Prostate gland (tissue), 2 donors: ENCODE measurements at regions not wholly inside any gene's neighbourhood (a gene's known extent, or its start where the extent isn't known, plus 50 kb on each side); places are given as distances from the start of the nearest gene placed in this dataset.
"Not testable (repeated sequence)": the region's sequence is repeated elsewhere in the genome, so short reads cannot be mapped to it uniquely, and the experiment has no call there.

Experiments
- DNase-seq: peaks from one replicate; pipeline ENCODE4 v3.0.0-alpha.2; 2019; ENCODE audit warnings: low spot score
- H3K27ac ChIP-seq, 2 donors: fragments of 200-600 bp; sonication (generic); 2 replicates each; pipeline ENCODE4 v1.5.1; 2017 to 2019
- H3K27me3 ChIP-seq: fragments of 200-600 bp; sonication (generic); replicated peaks from 2 replicates; pipeline ENCODE4 v1.5.1; 2019; ENCODE audit not compliant: insufficient read depth
- H3K36me3 ChIP-seq, 2 donors: fragments of 200-600 bp; sonication (generic); 1 replicate in 1 of 2; 2 replicates in 1 of 2; pipeline versions ENCODE4 v1.5.1 to v1.8.1; 2017 to 2019
- H3K4me1 ChIP-seq: fragments of 200-600 bp; sonication (generic); replicated peaks from 2 replicates; pipeline ENCODE4 v1.5.1; 2019
- H3K4me3 ChIP-seq, 2 donors: fragments of 200-600 bp; sonication (generic); 2 replicates each; pipeline ENCODE4 v1.5.1; 2017 to 2019
- H3K9me3 ChIP-seq: fragments of 200-600 bp; sonication (generic); 2 replicates; pipeline ENCODE4 v1.5.1; 2017
- POLR2A ChIP-seq: fragments of 450-650 bp; IDR thresholded peaks from one replicate; pipeline ENCODE4 v1.6.1; 2016; ENCODE audit warnings: antibody characterized with exemption, mild to moderate bottlenecking
- POLR2AphosphoS5 ChIP-seq: sonication (generic); formaldehyde crosslinking; IDR thresholded peaks from one replicate; pipeline ENCODE4 v1.6.1; 2017; ENCODE audit warnings: antibody characterized with exemption
- WGBS: methylation state at CpG from one replicate; pipeline ENCODE4 v1.1.5; 2018; 5-methylcytosine and 5-hydroxymethylcytosine counted together
- intact Hi-C: fragments of 100-400 bp; cut with DNase I; formaldehyde crosslinking; loops from one replicate; pipeline ENCODE4 v1.14.2; 2022
- TF ChIP-seq, protein P1 (sequence below), 4 experiments: fragments of 200-600 bp in 2 of 4; fragments of 450-650 bp in 2 of 4; sonication (generic) in 2 of 4; IDR thresholded peaks; 1 replicate in 3 of 4; 2 replicates in 1 of 4; pipeline ENCODE4 v1.5.1; 2016 to 2019; ENCODE audit warnings: antibody characterized with exemption in 4 of 4, mild to moderate bottlenecking in 2 of 4, moderate library complexity in 2 of 4

- 33% methylated on average over 5 of the region's 5 CpGs for WGBS
- TF ChIP-seq, protein P1, sequence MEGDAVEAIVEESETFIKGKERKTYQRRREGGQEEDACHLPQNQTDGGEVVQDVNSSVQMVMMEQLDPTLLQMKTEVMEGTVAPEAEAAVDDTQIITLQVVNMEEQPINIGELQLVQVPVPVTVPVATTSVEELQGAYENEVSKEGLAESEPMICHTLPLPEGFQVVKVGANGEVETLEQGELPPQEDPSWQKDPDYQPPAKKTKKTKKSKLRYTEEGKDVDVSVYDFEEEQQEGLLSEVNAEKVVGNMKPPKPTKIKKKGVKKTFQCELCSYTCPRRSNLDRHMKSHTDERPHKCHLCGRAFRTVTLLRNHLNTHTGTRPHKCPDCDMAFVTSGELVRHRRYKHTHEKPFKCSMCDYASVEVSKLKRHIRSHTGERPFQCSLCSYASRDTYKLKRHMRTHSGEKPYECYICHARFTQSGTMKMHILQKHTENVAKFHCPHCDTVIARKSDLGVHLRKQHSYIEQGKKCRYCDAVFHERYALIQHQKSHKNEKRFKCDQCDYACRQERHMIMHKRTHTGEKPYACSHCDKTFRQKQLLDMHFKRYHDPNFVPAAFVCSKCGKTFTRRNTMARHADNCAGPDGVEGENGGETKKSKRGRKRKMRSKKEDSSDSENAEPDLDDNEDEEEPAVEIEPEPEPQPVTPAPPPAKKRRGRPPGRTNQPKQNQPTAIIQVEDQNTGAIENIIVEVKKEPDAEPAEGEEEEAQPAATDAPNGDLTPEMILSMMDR (IDR thresholded peaks at IDR 0.05): peak in 1 of 4 experiments; percentile 2
- no peak for TF ChIP-seq POLR2AphosphoS5
- Histone ChIP-seq H3K27ac (peak overlapping the region; percentile 82 to 86), H3K27me3 (no peaks in the 10 kb centered on the region), H3K4me3 (no peak overlapping the region), H3K36me3 (no peaks in the 10 kb centered on the region), H3K9me3 (no peaks in the 10 kb centered on the region), H3K4me1 (no peaks in the 10 kb centered on the region)
- DNase-seq: no peak
- intact Hi-C loops: no loop called here
Measured at GRCh38 chr20:53735536-53736050, 142.0 kb upstream of the ZNF217 start.

- 85% methylated on average over 7 of the region's 7 CpGs for WGBS
- Histone ChIP-seq H3K9me3 (no peaks in the 10 kb centered on the region), H3K4me3 (no peak overlapping the region), H3K4me1 (no peaks in the 10 kb centered on the region), H3K27ac (no peak overlapping the region), H3K27me3 (no peaks in the 10 kb centered on the region), H3K36me3 (no peaks in the 10 kb centered on the region)
- DNase-seq: no peak
- no peak for TF ChIP-seq POLR2AphosphoS5
- TF ChIP-seq POLR2A: no peak
- TF ChIP-seq, protein P1 (IDR thresholded peaks at IDR 0.05): no peak
- intact Hi-C loops: no loop called here
Measured at GRCh38 chr20:53734006-53734688, 140.5 kb upstream of the ZNF217 start.

GRCh38 chr20:53731595-53731994 lies 138.0 kb upstream of the ZNF217 start:
- Histone ChIP-seq H3K9me3 (no peaks in the 10 kb centered on the region), H3K4me3 (no peak overlapping the region), H3K27ac (no peak overlapping the region), H3K4me1 (no peaks in the 10 kb centered on the region), H3K36me3 (no peaks in the 10 kb centered on the region), H3K27me3 (no peaks in the 10 kb centered on the region)
- 90% methylated on average over 2 of the region's 2 CpGs for WGBS
- DNase-seq: no peak
- TF ChIP-seq POLR2AphosphoS5: no peak
- TF ChIP-seq, protein P1 (IDR thresholded peaks at IDR 0.05): no peak
- TF ChIP-seq POLR2A: no peak
- intact Hi-C loops: no loop called here

- no peak for TF ChIP-seq POLR2A
- no peak for TF ChIP-seq POLR2AphosphoS5
- TF ChIP-seq, protein P1 (IDR thresholded peaks at IDR 0.05): no peak
- H3K4me3 ChIP-seq: no peak overlapping the region
- H3K4me1 ChIP-seq: no peaks in the 10 kb centered on the region
- 95% methylated on average over 1 of the region's 1 CpG for WGBS
- no peak overlapping the region for H3K27ac ChIP-seq
- no peaks in the 10 kb centered on the region for H3K9me3 ChIP-seq
- no peaks in the 10 kb centered on the region for H3K36me3 ChIP-seq
- DNase-seq: no peak
- intact Hi-C loops: no loop called here
- H3K27me3 ChIP-seq: no peaks in the 10 kb centered on the region
Measured at GRCh38 chr20:53728359-53728758, 134.7 kb upstream of the ZNF217 start.

DNA sequence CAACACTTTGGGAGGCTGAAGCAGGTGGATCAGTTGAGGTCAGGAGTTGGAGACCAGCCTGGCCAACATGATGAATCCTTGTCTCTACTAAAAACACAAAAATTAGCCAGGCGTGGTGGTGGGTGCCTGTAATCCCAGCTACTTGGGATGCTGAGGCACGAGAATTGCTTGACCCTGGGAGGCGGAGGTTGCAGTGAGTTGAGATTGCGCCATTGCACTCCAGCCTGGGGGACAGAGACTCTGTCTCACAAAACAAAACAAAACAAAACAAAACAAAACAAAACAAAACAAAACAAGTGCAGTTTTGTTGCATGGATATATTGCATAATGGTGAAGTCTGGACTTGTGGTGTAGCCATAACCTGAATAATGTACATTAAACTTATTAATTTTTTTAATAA lies 133.6 kb upstream of the ZNF217 start:
- H3K27me3 ChIP-seq, H3K4me3 ChIP-seq, H3K4me1 ChIP-seq, H3K9me3 ChIP-seq, H3K36me3 ChIP-seq, DNase-seq, intact Hi-C loops, H3K27ac ChIP-seq: not testable (repeated sequence)
- WGBS: 97% methylated on average over 4 of the region's 4 CpGs
